ENCODE measurements at regions not wholly inside any gene's neighbourhood (a gene's known extent, or its start where the extent isn't known, plus 50 kb on each side); places are given as distances from the start of the nearest gene placed in this dataset.

- CTCF ChIA-PET, result no interaction called here
- Histone ChIP-seq H3K27me3 (ENCODE audit: control insufficient read depth, insufficient read depth, low read length) (no peaks in the 10 kb centered on the region; the same call in 1 of the 2 replicates), H3K27ac (ENCODE audit: low read length) (no peak overlapping the region), H3K9me3 (ENCODE audit: control insufficient read depth, insufficient read depth, low read depth, low read length) (no peaks in the 10 kb centered on the region), H3K4me1 (ENCODE audit: control insufficient read depth, insufficient read depth, low read length) (no peaks in the 10 kb centered on the region), H3K36me3 (ENCODE audit: control insufficient read depth, insufficient read depth, low read length) (no peaks in the 10 kb centered on the region), H3K4me3 (ENCODE audit: low read depth in 2 of 2, low read length in 2 of 2) (no peak overlapping the region)
- POLR2A ChIA-PET, result no interaction called here
- TF ChIP-seq, protein P1, sequence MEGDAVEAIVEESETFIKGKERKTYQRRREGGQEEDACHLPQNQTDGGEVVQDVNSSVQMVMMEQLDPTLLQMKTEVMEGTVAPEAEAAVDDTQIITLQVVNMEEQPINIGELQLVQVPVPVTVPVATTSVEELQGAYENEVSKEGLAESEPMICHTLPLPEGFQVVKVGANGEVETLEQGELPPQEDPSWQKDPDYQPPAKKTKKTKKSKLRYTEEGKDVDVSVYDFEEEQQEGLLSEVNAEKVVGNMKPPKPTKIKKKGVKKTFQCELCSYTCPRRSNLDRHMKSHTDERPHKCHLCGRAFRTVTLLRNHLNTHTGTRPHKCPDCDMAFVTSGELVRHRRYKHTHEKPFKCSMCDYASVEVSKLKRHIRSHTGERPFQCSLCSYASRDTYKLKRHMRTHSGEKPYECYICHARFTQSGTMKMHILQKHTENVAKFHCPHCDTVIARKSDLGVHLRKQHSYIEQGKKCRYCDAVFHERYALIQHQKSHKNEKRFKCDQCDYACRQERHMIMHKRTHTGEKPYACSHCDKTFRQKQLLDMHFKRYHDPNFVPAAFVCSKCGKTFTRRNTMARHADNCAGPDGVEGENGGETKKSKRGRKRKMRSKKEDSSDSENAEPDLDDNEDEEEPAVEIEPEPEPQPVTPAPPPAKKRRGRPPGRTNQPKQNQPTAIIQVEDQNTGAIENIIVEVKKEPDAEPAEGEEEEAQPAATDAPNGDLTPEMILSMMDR (IDR thresholded peaks at IDR 0.05), result no peak
- TF ChIP-seq POLR2AphosphoS5 (IDR thresholded peaks at IDR 0.05; ENCODE audit: low read depth, low read length) (no peak), REST (IDR thresholded peaks at IDR 0.05; ENCODE audit: insufficient read depth in 1 of 2, low read depth in 2 of 2, low read length in 1 of 2) (no peak), TCF7L2 (IDR thresholded peaks at IDR 0.05; ENCODE audit: low read depth, low read length) (no peak), SIN3A (IDR thresholded peaks at IDR 0.05; ENCODE audit: borderline replicate concordance, insufficient read depth, low read depth, low read length) (no peak)
- intact Hi-C loops (cut with micrococcal nuclease; ENCODE audit: unreplicated experiment), result no loop called here
- no TSS peak for BruUV-seq (replicated peaks)
- DNase-seq (ENCODE audit: low read depth, low spot score) (no peak), ATAC-seq (no peak)
- in situ Hi-C loops (cut with HindIII; ENCODE audit: low pct_unique_long_range_greater_than_20kb, low sequenced_read_pairs), result no loop called here
Measured at GRCh38 chr2:217063238-217063755, 203.4 kb upstream of the TNP1 start.

DNA sequence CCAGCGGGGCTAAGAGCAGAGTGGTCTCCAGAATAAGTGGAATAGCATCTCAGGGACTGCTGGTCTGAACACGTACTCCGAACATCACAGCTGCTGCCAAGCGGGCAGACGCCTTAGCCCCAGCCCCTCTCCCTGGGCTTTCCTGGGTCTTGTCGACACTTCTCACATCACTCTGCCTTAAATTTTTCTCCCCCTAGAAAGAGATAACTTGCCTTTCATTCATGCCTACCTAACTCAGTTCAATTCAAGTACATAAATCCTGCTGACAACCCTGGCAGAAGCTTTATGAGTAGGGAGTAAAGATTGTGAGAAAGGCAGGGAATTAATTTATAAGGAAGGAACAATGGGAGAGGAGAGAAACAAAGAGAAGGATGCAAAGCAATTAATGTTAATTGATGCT is 202.9 kb upstream of the TNP1 start:
- no peak for DNase-seq (ENCODE audit: low read depth, low spot score)
- no peaks in the 10 kb centered on the region; the same call in 1 of the 2 replicates for H3K27me3 ChIP-seq (ENCODE audit: control insufficient read depth, insufficient read depth, low read length)
- no peaks in the 10 kb centered on the region for H3K4me1 ChIP-seq (ENCODE audit: control insufficient read depth, insufficient read depth, low read length)
- intact Hi-C loops (cut with micrococcal nuclease; ENCODE audit: unreplicated experiment) (no loop called here), in situ Hi-C loops (cut with HindIII; ENCODE audit: low pct_unique_long_range_greater_than_20kb, low sequenced_read_pairs) (no loop called here)
- H3K9me3 ChIP-seq (ENCODE audit: control insufficient read depth, insufficient read depth, low read depth, low read length), result no peaks in the 10 kb centered on the region
- H3K27ac ChIP-seq (ENCODE audit: low read length), result no peak overlapping the region
- TF ChIP-seq, protein P1 (IDR thresholded peaks at IDR 0.05), result no peak
- TF ChIP-seq REST (IDR thresholded peaks at IDR 0.05; ENCODE audit: insufficient read depth in 1 of 2, low read depth in 2 of 2, low read length in 1 of 2), result no peak
- no peak for TF ChIP-seq POLR2AphosphoS5 (IDR thresholded peaks at IDR 0.05; ENCODE audit: low read depth, low read length)
- TF ChIP-seq SIN3A (IDR thresholded peaks at IDR 0.05; ENCODE audit: borderline replicate concordance, insufficient read depth, low read depth, low read length), result no peak
- no peak for TF ChIP-seq TCF7L2 (IDR thresholded peaks at IDR 0.05; ENCODE audit: low read depth, low read length)
- BruUV-seq (replicated peaks), result no TSS peak
- ChIA-PET POLR2A (no interaction called here), CTCF (no interaction called here)
- no peak for ATAC-seq
- no peak overlapping the region for H3K4me3 ChIP-seq (ENCODE audit: low read depth in 2 of 2, low read length in 2 of 2)
- H3K36me3 ChIP-seq (ENCODE audit: control insufficient read depth, insufficient read depth, low read length), result no peaks in the 10 kb centered on the region

Data from Panc1 (cell line).